Stomach (tissue), 8 donors: ENCODE measurements at regions not wholly inside any gene's neighbourhood (a gene's known extent, or its start where the extent isn't known, plus 50 kb on each side); places are given as distances from the start of the nearest gene placed in this dataset.

ENCODE experiments used
- DNase-seq, 2 donors: peaks; one replicate each; pipeline versions ENCODE4 v3.0.0 to v3.0.0-alpha.2; 2013 to 2019
- H3K27ac ChIP-seq, 5 donors: fragments of 200-600 bp in 4 of 5; sonication (generic) in 4 of 5; one replicate each; pipeline ENCODE4 v1.5.1; 2013 to 2019; ENCODE audit warnings: mild to moderate bottlenecking in 1 of 5, moderate library complexity in 1 of 5
- H3K27me3 ChIP-seq, 3 donors: fragments of 200-600 bp; sonication (generic); one replicate each; pipeline ENCODE4 v1.5.1; 2017 to 2019; ENCODE audit warnings: mixed run types in 1 of 3
- H3K36me3 ChIP-seq, 4 donors: fragments of 200-600 bp; sonication (generic); 1 replicate in 3 of 4; 2 replicates in 1 of 4; pipeline ENCODE4 v1.5.1; 2016 to 2019
- H3K4me1 ChIP-seq, 4 donors: fragments of 200-600 bp; sonication (generic); one replicate each; pipeline ENCODE4 v1.5.1; 2016 to 2019
- H3K4me3 ChIP-seq, 4 donors: fragments of 200-600 bp; sonication (generic) in 3 of 4; one replicate each; pipeline ENCODE4 v1.5.1; 2016 to 2019; ENCODE audit warnings: mild to moderate bottlenecking in 1 of 4
- H3K9me3 ChIP-seq, 4 donors: fragments of 200-600 bp; sonication (generic); one replicate each; pipeline ENCODE4 v1.5.1; 2016 to 2019
- EP300 ChIP-seq: sonication (generic); formaldehyde crosslinking; IDR thresholded peaks from one replicate; pipeline ENCODE4 v1.6.1; 2017; ENCODE audit warnings: antibody characterized with exemption
- POLR2A ChIP-seq, 4 donors: fragments of 450-650 bp; IDR thresholded peaks; one replicate each; pipeline ENCODE4 v1.6.1; 2016; ENCODE audit warnings: antibody characterized with exemption in 4 of 4, control low read depth in 2 of 4, mild to moderate bottlenecking in 1 of 4, moderate library complexity in 1 of 4
- POLR2AphosphoS5 ChIP-seq, 3 donors: sonication (generic); formaldehyde crosslinking; IDR thresholded peaks; one replicate each; pipeline ENCODE4 v1.6.1; 2016; ENCODE audit warnings: antibody characterized with exemption in 3 of 3
- whole genome bisulfite sequencing, 5 donors: extraction: QIAGEN DNeasy Blood & Tissue Kit in 3 of 5; methylation state at CpG; one replicate each; pipeline versions ENCODE4 v1.1.5 to v1.1.7; 2013 to 2018; 5-methylcytosine and 5-hydroxymethylcytosine counted together
- intact Hi-C: fragments of 100-400 bp; cut with DNase I; formaldehyde crosslinking; loops from one replicate; pipeline ENCODE4 v1.15.1; 2023; ENCODE audit warnings: low total_unique reads
- TF ChIP-seq, protein P1 (sequence below), 7 experiments: fragments of 450-650 bp in 4 of 7; fragments of 200-600 bp in 3 of 7; sonication (generic) in 3 of 7; IDR thresholded peaks; one replicate each; pipeline ENCODE4 v1.5.1; 2016 to 2019; ENCODE audit warnings: antibody characterized with exemption in 7 of 7, control low read depth in 2 of 7, mild to moderate bottlenecking in 1 of 7
- donor health status: healthy with polysubstance abuse.
- donor health status: Bipolar disorder and iron deficiency.
- donor health status: healthy.

DNA sequence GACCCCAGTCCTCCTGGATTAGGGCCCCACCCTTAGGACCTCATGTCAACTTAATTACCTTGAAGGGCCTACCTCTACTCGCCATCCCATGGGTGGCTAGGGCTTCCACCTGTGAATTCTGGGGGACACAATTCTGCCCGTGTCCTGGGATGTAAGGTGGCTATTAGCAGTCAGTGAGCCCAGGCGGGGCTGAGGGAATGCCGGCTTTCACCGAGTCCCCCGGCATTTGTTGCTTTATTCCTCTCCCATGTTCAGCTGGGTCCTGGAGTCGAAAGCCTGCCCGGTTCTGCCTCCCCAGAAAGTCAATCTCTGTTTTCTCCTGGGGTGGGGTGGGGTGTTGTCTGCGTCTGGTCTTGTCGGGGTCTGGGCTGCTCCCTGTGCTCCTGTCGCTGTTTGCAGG, 125.6 kb downstream of the GLRX3 start:
- Histone ChIP-seq H3K27ac (no peak overlapping the region), H3K4me1 (no peaks in the 10 kb centered on the region), H3K36me3 (no peaks in the 10 kb centered on the region), H3K27me3 (no peaks in the 10 kb centered on the region), H3K4me3 (no peak overlapping the region), H3K9me3 (peaks cover 0 to 51% (median 40%) of the 10 kb centered on the region in 4 donors)
- DNase-seq = no peak
- 87 to 97% (median 92%) methylated on average over 11 of the region's 11 CpGs for WGBS, 5 donors
- intact Hi-C loops = no loop called here
- TF ChIP-seq EP300 (no peak), POLR2A (IDR thresholded peaks at IDR 0.05) (no peak)
- TF ChIP-seq, protein P1, sequence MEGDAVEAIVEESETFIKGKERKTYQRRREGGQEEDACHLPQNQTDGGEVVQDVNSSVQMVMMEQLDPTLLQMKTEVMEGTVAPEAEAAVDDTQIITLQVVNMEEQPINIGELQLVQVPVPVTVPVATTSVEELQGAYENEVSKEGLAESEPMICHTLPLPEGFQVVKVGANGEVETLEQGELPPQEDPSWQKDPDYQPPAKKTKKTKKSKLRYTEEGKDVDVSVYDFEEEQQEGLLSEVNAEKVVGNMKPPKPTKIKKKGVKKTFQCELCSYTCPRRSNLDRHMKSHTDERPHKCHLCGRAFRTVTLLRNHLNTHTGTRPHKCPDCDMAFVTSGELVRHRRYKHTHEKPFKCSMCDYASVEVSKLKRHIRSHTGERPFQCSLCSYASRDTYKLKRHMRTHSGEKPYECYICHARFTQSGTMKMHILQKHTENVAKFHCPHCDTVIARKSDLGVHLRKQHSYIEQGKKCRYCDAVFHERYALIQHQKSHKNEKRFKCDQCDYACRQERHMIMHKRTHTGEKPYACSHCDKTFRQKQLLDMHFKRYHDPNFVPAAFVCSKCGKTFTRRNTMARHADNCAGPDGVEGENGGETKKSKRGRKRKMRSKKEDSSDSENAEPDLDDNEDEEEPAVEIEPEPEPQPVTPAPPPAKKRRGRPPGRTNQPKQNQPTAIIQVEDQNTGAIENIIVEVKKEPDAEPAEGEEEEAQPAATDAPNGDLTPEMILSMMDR (IDR thresholded peaks at IDR 0.05) = no peak

DNA sequence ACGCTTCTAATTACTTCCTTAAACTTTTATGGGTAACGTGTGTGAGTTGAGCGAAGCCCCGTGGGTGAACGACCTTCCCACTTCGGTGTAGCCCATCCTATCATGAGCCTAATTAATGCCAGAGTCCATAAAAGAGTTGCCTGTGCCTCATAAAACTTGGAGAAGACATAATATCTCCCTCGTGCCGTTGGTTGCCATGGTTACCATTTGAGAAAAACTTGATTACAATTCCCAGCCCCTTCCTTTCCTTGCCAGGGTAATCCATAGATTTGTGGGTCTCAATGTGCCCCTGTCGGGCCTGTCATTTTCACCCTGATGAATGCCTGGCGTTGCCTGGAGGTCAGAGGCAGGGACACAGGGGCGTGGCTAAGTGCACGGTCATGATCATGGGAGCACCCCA, 127.1 kb downstream of the GLRX3 start:
- TF ChIP-seq EP300 (no peak), POLR2A (IDR thresholded peaks at IDR 0.05) (no peak), POLR2AphosphoS5 (IDR thresholded peaks at IDR 0.05) (no peak)
- TF ChIP-seq, protein P1 (IDR thresholded peaks at IDR 0.05) = no peak
- Histone ChIP-seq H3K36me3 (no peaks in the 10 kb centered on the region), H3K4me1 (no peaks in the 10 kb centered on the region), H3K27me3 (no peaks in the 10 kb centered on the region), H3K27ac (no peak overlapping the region), H3K9me3 (peaks cover 0 to 67% (median 53%) of the 10 kb centered on the region in 4 donors), H3K4me3 (no peak overlapping the region)
- WGBS, 5 donors = 72 to 80% (median 78%) methylated on average over 12 of the region's 12 CpGs
- intact Hi-C loops = no loop called here
- DNase-seq = no peak

DNA sequence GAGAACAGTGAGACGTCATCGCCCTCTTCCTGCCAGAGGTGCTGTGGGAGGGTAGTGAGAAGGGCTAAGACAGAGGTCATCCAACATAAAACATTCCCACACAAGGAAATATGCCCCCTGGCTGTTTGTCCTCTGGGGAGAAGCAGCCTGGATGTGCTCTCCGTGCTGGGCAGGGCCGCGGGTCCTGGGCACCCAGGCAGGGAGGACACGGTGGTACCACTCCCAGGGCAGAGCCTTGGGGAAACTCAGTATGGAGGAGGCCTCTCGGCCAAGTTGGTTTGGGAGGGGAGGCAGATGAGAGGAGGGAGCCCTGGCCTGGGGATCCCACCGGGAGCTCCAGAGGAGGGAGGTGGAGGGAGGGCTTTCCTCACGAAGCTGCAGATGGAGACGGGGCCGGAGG, 129.4 kb downstream of the GLRX3 start:
- 74 to 85% (median 85%) methylated on average over 8 to 11 of the region's 11 CpGs for WGBS, 5 donors
- Histone ChIP-seq H3K4me3 (no peak overlapping the region), H3K9me3 (peaks cover 0 to 72% (median 55%) of the 10 kb centered on the region in 4 donors), H3K36me3 (no peaks in the 10 kb centered on the region), H3K27me3 (no peaks in the 10 kb centered on the region), H3K4me1 (no peaks in the 10 kb centered on the region), H3K27ac (no peak overlapping the region)
- intact Hi-C loops = no loop called here
- no peak for DNase-seq
- TF ChIP-seq POLR2A (IDR thresholded peaks at IDR 0.05) = no peak
- TF ChIP-seq, protein P1 (IDR thresholded peaks at IDR 0.05) = no peak
- no peak for TF ChIP-seq EP300
- TF ChIP-seq POLR2AphosphoS5 (IDR thresholded peaks at IDR 0.05) = no peak

DNA sequence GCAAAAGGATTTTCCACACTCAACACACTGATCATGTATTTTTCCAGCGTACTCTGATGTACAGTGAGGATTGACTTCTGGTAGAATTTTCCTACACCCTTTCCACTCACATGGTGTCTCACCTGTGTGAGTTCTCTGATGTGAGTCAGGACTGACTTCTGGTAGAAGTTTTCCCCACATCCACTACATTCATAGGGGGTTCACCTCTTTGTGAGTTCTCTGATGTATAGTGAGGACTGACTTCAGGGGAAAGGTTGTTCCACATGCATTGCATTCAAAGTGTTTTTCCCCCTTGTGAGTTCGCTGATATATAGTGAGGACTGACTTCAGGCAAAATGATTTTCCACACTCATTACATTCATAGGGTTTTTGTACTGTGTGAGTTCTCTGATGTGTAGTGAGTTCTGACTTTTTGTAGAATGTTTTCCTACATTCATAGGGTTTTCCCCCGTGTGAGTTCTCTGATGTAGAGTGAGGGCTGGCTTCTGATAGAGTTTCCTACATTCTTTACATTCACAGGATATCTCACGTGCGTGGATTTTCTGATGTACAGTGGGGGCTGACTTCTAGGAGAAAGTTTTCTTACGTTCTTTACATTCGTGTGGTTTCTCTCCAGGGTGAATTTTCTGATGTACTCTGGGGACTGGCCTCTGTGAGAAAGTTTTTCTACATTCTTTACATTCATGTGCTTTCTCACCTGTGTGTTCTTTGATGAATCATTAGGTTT, 146.5 kb downstream of the GLRX3 start:
- Histone ChIP-seq H3K36me3 (no peaks in the 10 kb centered on the region), H3K4me3 (no peak overlapping the region), H3K9me3 (peaks cover 49 to 100% (median 97%) of the 10 kb centered on the region in 4 donors), H3K27me3 (no peaks in the 10 kb centered on the region), H3K4me1 (no peaks in the 10 kb centered on the region), H3K27ac (no peak overlapping the region)
- WGBS, 5 donors = 79 to 84% (median 84%) methylated on average over 7 of the region's 7 CpGs
- TF ChIP-seq, protein P1 (IDR thresholded peaks at IDR 0.05) = no peak
- TF ChIP-seq POLR2AphosphoS5 (IDR thresholded peaks at IDR 0.05) = no peak
- no peak for TF ChIP-seq EP300
- no peak for TF ChIP-seq POLR2A (IDR thresholded peaks at IDR 0.05)
- intact Hi-C loops = no loop called here
- no peak for DNase-seq
